GM18511 (cell line): ENCODE measurements at regions not wholly inside any gene's neighbourhood (a gene's known extent, or its start where the extent isn't known, plus 50 kb on each side); places are given as distances from the start of the nearest gene placed in this dataset.

Experiments used
- ATAC-seq: cut with Tn5 transposase; IDR thresholded peaks from one replicate; pipeline ENCODE4 v1.9.1; 2021; ENCODE audit warnings: mild to moderate bottlenecking, moderate library complexity; ENCODE audit not compliant: unreplicated experiment

DNA sequence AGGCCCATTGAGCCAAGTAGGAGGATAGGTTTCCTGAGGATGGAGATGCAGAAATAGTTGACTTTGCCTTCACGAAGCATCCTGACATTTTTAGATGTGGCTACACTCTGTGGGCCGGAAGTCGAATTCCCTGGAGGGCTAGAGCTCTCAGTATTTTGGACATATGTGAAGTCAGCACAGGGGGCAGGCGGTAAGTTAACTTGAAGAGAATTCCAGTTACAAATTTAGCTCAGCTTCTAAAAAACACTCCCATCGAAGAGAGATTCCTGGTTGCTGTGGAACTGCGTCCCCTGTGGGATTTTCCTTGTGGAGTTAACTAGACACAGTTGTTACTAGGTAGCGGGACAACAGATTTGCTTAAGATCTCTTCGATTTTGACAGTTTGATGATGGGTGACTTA lies 161.9 kb upstream of the RGMA start:
- no peak for ATAC-seq

GRCh38 chr15:93250209-93250608 lies 161.2 kb upstream of the RGMA start:
- no peak for ATAC-seq

DNA sequence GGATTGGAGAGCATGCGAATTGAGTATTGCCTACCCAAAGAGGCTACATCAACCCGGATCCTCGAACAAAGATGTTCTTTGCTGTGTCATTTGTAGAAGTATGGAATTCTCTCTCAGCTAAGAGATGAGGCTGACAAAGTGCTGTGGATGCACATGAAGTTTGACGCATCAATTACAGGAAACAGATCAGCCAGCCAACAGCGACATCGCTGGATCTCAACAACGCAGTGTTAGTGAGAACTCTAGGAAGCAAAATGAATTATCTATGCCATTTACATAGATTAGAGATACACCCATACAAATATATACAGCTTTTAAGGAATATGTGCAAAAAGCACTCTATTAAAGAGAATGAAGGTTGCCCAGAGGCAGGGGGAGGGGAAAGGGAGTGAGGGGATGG lies 160.6 kb upstream of the RGMA start:
- no peak for ATAC-seq

DNA sequence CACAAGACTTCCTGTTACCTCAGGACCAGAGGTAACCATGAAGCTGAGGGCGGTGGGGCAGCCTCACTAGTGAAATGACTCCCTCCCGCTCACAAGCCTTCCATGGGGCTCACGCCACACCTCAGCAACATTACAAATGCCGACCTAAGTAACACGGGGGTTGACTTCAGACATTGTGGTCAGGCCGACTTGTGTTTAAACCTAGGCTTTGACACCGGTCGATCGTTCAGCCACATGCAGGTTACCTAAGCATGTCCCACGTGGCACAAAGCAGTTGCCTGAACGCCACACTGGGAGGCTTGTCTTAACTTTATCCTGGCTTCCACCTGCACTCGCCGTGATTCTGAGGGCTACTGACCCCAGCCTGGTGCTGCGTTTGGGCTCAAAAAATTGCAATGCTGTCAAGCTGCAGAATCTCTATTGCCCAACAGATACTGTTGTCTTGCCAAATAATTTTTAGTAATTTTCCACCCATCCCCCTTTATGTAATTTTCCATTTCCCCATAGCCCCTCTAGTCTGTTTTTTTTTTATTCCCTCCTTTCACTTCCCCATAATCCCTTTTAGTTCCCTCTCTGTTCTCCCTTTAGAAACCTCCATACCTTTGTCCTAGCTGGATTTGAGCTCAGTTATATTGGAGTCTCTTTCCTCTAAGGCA lies 158.6 kb upstream of the RGMA start:
- no peak for ATAC-seq

DNA sequence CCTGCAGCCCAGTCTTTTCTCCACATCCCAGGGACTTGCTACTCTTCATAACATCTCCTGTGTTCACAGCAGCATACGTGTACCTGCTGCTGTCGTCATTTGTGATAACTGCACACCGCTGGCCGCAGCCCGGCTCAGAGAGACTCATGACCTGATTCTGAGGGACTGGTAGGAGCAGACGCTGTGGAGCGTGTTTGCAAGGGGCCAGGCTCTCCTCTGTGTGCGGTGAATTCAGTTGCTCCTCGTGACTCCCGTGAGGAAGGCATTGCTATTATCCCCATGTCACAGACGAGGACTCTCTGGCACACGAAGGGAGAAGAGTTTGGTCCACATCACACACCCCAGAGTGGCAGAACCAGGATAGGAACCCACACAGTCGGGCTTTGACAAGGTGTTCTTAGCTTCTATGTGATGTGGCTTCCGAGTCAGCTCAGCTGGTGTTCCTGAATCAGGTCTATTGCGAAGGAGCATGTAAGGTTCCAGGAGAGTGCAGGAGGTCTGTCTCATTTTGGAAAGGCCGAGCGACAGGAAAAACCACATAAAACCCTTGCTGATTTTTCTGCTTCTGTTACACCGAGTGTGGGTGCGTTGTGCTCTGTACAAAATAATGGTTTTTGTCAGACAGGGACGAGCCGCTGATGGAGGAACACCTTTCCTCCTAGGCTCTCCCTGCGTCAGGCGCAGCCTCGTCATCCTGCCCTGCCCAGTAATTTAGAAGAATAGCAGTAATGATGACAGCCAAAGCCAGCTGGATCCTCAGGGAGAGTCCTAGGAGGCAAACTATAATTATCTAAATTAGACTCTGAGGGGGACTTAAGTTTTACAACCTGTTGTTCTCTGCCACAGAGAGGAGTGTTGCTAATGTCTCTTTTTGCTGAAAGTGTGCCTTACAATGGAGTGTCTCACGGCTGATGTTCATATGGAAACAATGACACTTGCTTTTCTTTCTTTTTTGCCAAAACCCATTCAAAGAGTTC lies 157.5 kb upstream of the RGMA start:
- no peak for ATAC-seq

DNA sequence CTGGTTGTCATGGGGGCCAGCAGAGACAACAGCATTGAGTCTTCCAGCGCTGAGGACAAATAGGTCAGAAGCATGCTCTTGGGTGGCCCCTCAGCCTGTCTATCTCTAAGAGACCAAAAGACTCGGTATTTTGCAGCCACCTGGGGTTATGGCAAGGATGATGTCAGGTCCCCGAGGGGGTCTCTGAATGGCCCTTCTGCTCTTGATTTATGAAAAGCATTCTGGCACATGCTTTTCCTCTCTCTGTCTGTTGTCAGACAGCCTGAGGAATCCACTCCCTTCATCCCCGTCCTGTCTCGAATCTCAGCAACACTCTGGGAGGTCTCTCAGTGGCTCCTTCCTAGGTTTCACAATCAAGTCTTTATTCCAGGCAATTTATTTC lies 156.6 kb upstream of the RGMA start:
- no peak for ATAC-seq

DNA sequence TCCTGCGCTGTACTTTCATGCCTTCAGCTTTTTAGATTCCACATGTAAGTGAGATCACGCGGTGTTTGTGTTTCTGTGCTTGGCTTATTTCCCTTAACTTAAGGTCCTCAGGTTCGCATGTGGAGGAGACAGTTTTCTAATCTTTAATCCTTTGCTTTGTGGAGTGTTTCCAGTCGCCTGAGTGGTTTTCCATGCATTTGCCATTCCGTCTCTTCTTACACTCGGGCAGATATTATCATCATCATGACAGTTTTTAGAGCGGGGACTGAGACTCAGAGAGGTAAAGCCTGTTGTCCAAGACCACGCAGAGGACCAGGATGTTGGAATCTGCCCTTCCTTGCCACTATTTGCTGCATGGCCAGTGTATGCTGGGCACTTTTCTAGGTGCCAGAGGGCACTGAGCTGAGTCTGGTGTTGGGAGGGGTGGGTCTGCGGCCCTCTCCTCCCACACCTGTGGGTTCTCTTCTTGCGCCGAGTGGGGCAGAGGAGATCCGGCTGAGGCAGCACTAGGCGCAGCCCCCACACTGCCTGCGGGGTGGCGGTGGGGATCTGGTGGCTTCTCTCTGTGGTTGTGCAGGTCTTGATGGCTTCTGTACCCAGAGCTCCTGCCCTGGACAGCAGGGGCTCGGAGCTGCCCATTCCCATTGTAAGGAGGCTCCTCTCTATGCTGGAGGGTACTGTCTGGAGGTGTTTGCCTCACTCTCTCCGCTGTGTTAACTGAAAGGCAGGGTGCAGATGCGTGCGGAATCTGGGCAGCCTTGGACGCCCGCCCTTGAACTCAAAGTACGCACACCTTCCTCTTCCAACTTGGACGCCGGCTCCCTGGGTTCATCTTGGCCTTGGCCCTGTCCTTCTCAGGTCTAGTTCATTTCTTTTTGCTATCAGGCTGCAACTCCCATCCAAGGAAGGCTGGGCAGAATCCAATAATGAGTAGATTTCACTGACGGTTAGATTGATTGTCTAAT lies 156.0 kb upstream of the RGMA start:
- no peak for ATAC-seq

- ATAC-seq = no peak
Measured at GRCh38 chr15:93243573-93243972, 154.6 kb upstream of the RGMA start.

- ATAC-seq = no peak
Measured at GRCh38 chr15:93241696-93242585, 152.9 kb upstream of the RGMA start.

DNA sequence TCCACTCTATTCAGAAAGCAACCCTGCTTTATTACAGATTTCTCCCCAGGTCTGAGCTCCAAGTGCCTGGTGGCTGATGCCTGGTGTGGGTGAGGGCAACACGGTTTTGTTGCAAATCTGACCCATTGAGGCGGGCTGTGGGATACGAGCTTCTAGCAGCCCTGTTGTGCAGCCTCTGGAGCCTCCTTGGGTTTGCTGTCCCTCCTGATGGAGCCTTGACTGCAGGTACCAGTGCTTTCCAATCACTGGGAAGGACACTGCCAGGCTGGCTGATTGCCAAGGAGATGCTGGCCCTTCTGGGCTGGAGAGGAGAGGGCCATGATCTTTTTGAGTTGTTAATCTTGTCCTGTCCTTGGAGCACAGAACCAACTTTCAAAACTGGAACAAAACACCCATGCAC lies 151.0 kb upstream of the RGMA start:
- no peak for ATAC-seq

DNA sequence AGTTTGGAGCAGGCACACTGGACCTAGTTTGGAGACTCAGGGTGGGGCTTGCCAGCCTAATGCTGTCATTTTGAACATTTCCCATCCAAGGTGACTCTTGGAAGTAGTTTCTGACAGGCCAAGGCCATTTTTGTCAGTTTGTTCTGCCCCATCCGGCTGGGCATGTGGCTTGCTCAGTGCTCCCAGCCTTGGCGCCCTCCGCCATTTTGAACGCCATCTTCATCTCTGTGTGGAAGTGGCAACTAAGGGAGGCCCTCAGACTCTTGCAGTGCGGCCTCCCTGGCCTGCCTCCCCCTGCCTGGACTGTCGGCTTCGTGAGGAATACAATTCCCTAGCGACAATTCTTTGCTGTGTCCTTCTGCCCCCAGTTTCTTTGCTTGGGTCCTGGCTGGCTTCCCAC lies 150.6 kb upstream of the RGMA start:
- no peak for ATAC-seq

DNA sequence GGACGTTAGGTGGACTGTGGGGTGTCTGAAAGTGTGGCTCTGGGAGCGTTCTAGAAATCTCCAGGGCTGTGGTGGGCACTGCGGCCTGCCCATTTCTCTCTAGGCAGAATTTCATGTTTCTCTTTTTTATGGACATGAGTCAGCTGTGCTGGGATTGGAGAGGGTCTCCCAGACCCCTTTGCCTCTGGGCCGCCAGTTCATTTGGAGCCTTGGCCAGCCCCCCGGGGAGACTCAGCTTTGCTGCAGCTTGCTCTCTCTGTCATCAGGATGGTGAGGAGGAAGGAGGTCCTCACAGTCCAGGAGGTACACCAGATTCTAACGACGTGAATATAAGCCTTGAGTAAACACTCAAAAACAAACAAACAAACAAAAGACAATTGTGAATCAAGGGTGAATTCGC lies 149.6 kb upstream of the RGMA start:
- no peak for ATAC-seq

- no peak for ATAC-seq
Measured at GRCh38 chr15:93235926-93236780, 147.1 kb upstream of the RGMA start.

- ATAC-seq = no peak
Measured at GRCh38 chr15:93235269-93235668, 146.3 kb upstream of the RGMA start.

GRCh38 chr15:93233710-93234109 lies 144.7 kb upstream of the RGMA start:
- no peak for ATAC-seq

DNA sequence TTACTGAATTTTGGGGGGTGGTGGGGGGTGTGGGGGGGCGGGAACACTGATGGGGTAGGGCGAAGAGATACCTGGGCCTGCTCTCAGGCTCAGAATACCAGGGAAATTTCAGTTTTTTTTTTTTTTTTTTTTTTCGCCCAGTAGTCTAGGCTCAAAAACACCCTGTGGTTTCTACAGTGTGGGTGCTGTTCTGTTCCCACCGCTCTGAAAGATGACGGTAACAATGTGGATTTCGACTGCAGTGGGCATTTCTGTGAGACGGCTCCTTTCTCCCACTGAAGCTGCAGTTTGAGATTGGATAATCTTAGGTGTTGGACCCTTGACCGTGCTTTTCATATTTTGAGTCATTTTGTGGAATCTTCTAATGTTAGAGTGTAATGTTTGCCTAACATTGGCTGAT lies 143.8 kb upstream of the RGMA start:
- no peak for ATAC-seq

GRCh38 chr15:93231994-93232393 lies 143.0 kb upstream of the RGMA start:
- ATAC-seq = no peak

DNA sequence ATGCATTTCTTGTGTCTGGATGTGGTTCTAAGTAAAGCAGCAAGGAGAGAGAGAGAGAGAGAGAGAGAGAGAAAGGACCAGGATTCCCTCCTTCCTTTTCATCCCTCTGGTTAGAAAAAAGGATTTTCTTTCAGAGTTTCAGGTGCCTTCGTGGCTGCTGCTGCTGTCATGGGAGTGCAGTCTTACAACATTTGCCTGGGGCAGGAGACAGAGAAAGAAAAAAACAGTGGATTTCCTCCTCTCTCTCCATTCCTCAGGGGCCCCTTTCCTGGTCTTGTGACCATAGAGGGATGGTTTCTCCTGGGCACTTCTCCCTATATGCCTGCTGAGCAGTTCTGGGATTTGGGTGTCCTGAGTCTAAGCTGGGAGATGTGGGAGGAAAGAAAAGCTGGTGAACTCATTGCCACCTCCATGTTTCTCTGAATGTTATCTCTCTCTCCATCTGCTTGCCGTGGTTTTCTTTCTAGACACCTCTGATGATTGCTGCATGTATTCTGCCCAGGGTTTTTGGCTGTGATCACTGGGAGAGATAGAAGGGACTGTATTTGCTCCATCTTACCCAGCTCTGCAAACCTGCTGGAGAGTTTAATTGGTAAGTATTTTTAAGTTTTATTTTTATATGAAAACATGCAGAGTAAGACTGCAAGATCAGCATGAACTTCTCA lies 142.4 kb upstream of the RGMA start:
- no peak for ATAC-seq

DNA sequence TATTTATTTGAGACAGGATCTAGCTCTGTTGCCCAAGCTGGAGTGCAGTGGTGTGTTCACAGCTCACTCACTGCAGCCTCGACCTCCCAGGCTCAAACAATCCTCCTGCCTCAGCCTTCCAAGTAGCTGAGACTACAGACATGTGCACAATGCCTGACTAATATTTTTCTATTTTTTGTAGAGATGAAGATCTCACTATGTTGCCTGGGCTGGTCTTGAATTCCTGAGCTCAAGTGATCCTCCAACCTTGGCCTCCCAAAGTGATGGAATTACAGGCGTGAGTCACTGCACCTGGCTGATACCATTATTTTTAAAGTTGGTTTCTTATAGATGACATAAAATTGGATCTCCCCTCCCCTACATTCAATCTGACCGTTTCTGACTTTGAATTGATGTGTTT lies 139.5 kb upstream of the RGMA start:
- ATAC-seq = no peak
